Panc1 (cell line): ENCODE measurements at regions not wholly inside any gene's neighbourhood (a gene's known extent, or its start where the extent isn't known, plus 50 kb on each side); places are given as distances from the start of the nearest gene placed in this dataset.

Experiments used
- ATAC-seq: fragments of 200-7000 bp; cut with Tn5 transposase; 2 replicates; pipeline ENCODE4 v1.9.1; 2020; ENCODE audit warnings: mild to moderate bottlenecking, moderate library complexity
- BruUV-seq: library from RNA; stranded (reverse); fragments of 400-500 nt; replicated peaks from 2 replicates; lab custom pipeline; 2021; lab: Mats Ljungman, UMichigan
- CTCF ChIA-PET: fragments of 300-600 bp; sonication (Branson Sonifier 250); formaldehyde crosslinking; loops from one replicate; lab custom pipeline; 2022; ENCODE audit warnings: antibody characterized with exemption; lab: Charles Lee
- POLR2A ChIA-PET: fragments of 300-600 bp; sonication (Branson Sonifier 250); formaldehyde crosslinking; loops from one replicate; lab custom pipeline; 2022; ENCODE audit warnings: antibody characterized with exemption; lab: Charles Lee
- DNase-seq: peaks from one replicate; pipeline ENCODE4 v3.0.0-alpha.2; 2010; ENCODE audit warnings: low read depth, low spot score
- H3K27ac ChIP-seq: 2 replicates; pipeline ENCODE4 v1.5.1; 2011; ENCODE audit warnings: mild to moderate bottlenecking, low read length, inconsistent platforms
- H3K27me3 ChIP-seq: fragments of 200-500 bp; sonication (Bioruptor generic); 2 replicates; pipeline ENCODE4 v1.6.0; 2014; ENCODE audit warnings: low read length, inconsistent platforms; ENCODE audit not compliant: control insufficient read depth, insufficient read depth
- H3K36me3 ChIP-seq: fragments of 200-500 bp; sonication (Bioruptor generic); 2 replicates; pipeline ENCODE4 v1.5.1; 2014; ENCODE audit warnings: inconsistent platforms, mild to moderate bottlenecking, low read length, moderate library complexity; ENCODE audit not compliant: control insufficient read depth, insufficient read depth
- H3K4me1 ChIP-seq: 2 replicates; pipeline ENCODE4 v1.5.1; 2011; ENCODE audit warnings: inconsistent platforms, mild to moderate bottlenecking, low read length, moderate library complexity; ENCODE audit not compliant: control insufficient read depth, insufficient read depth
- H3K4me3 ChIP-seq, 2 experiments: 2 replicates each; pipeline ENCODE4 v1.5.1; 2011 to 2012; ENCODE audit warnings: low read depth in 2 of 2, low read length in 2 of 2, mild to moderate bottlenecking in 2 of 2, inconsistent platforms in 1 of 2, moderate library complexity in 1 of 2
- H3K9me3 ChIP-seq: fragments of 200-500 bp; sonication (Bioruptor generic); 2 replicates; pipeline ENCODE4 v1.5.1; 2014; ENCODE audit warnings: low read depth, mild to moderate bottlenecking, inconsistent platforms, low read length, moderate library complexity; ENCODE audit not compliant: control insufficient read depth, insufficient read depth
- CTCF ChIP-seq: fragments of 450-650 bp; IDR thresholded peaks from 2 replicates; pipeline ENCODE4 v1.5.1; 2017; ENCODE audit warnings: mild to moderate bottlenecking
- POLR2AphosphoS5 ChIP-seq: IDR thresholded peaks from 2 replicates; pipeline ENCODE4 v1.6.1; 2012; ENCODE audit warnings: mild to moderate bottlenecking, low read depth, low read length, moderate library complexity
- REST ChIP-seq, 2 experiments: IDR thresholded peaks; 2 replicates each; pipeline ENCODE4 v1.6.1; 2011 to 2012; ENCODE audit warnings: low read depth in 2 of 2, control low read depth in 1 of 2, low read length in 1 of 2, mild to moderate bottlenecking in 1 of 2, moderate library complexity in 1 of 2; ENCODE audit not compliant: insufficient read depth in 1 of 2
- SIN3A ChIP-seq: IDR thresholded peaks from 2 replicates; pipeline ENCODE4 v1.6.1; 2012; ENCODE audit warnings: low read depth, mild to moderate bottlenecking, low read length, moderate library complexity, borderline replicate concordance; ENCODE audit not compliant: insufficient read depth
- TCF7L2 ChIP-seq: IDR thresholded peaks from 2 replicates; pipeline ENCODE4 v1.6.1; 2011; ENCODE audit warnings: mild to moderate bottlenecking, low read depth, low read length, inconsistent platforms
- in situ Hi-C: cut with HindIII; loops from 2 replicates; pipeline ENCODE4 v1.10.0; 2016; ENCODE audit warnings: low sequenced_read_pairs, low pct_unique_long_range_greater_than_20kb
- intact Hi-C: fragments of 100-400 bp; cut with micrococcal nuclease; formaldehyde crosslinking; loops from one replicate; pipeline ENCODE4 v1.10.0; 2022; ENCODE audit not compliant: unreplicated experiment

- Histone ChIP-seq H3K4me3 (no peak overlapping the region), H3K36me3 (no peaks in the 10 kb centered on the region), H3K27me3 (no peaks in the 10 kb centered on the region), H3K27ac (no peak overlapping the region), H3K4me1 (no peaks in the 10 kb centered on the region), H3K9me3 (no peaks in the 10 kb centered on the region)
- intact Hi-C loops (no loop called here), in situ Hi-C loops (no loop called here)
- no peak for ATAC-seq
- POLR2A ChIA-PET: no interaction called here
- TF ChIP-seq TCF7L2 (no peak), CTCF (no peak), REST (IDR thresholded peaks at IDR 0.05; ENCODE audit: insufficient read depth in 1 of 2, low read depth in 2 of 2, low read length in 1 of 2) (no peak), POLR2AphosphoS5 (no peak), SIN3A (no peak)
- no TSS peak for BruUV-seq
- CTCF ChIA-PET: no interaction called here
- no peak for DNase-seq
Measured at GRCh38 chr4:130322439-130322838, 1226.5 kb downstream of the C4orf33 start.

GRCh38 chr4:130329036-130329435 is 1233.1 kb downstream of the C4orf33 start:
- Histone ChIP-seq H3K4me3 (no peak overlapping the region), H3K9me3 (no peaks in the 10 kb centered on the region), H3K4me1 (no peaks in the 10 kb centered on the region), H3K27me3 (no peaks in the 10 kb centered on the region), H3K27ac (no peak overlapping the region), H3K36me3 (no peaks in the 10 kb centered on the region)
- no peak for DNase-seq
- ChIA-PET CTCF (no interaction called here), POLR2A (no interaction called here)
- BruUV-seq: no TSS peak
- in situ Hi-C loops (no loop called here), intact Hi-C loops (no loop called here)
- no peak for ATAC-seq
- TF ChIP-seq SIN3A (no peak), POLR2AphosphoS5 (no peak), CTCF (no peak), TCF7L2 (no peak), REST (IDR thresholded peaks at IDR 0.05; ENCODE audit: insufficient read depth in 1 of 2, low read depth in 2 of 2, low read length in 1 of 2) (no peak)
